ENCODE measurements at regions not wholly inside any gene's neighbourhood (a gene's known extent, or its start where the extent isn't known, plus 50 kb on each side); places are given as distances from the start of the nearest gene placed in this dataset.

DNA sequence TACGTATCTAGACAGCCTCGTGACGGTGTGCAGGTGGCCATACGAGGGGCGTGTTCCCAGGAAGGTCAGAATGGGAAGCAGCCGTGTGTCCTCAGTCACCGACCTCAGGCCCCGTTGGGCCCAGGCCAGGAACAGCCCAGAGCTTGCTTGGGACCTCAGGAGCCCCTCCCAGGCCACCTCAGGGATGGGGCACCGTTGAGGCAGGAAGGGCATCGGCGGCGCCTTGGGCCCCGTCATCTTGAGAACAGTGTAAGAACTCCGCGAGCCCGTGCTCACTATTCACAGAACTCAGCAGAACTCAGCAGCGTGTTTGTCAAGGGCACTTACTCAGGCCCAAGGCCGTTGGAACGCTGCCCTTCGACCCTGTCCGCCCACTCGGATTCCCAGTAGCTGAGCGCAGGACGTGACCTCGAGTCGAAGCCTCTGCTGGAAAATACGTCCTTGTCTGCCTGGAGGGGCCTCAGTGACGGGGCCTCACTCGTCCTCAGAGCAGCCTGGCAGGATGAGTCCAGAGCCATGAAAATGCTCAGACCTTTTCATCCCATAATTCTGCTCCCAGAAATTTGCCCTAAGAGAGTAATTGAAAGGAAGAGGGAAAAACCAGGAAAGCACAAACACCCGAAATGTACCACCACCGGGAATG, 1134.8 kb downstream of the BRD1 start (continued):
- peak; percentile 69 for TF ChIP-seq ASH2L (IDR thresholded peaks at IDR 0.05; ENCODE audit: insufficient read length, low read depth, low read length)
- peak; percentile 55; the same call in 1 of the 2 replicates for TF ChIP-seq POGZ (CRISPR knock-in tag; IDR thresholded peaks at IDR 0.05)
- 0 out of 2 replicates have a peak, but pooled peaks have one; percentile 42 for TF ChIP-seq ZKSCAN8 (CRISPR knock-in tag; IDR thresholded peaks at IDR 0.05; ENCODE audit: borderline replicate concordance)
- TF ChIP-seq ARNT2 (CRISPR knock-in tag; IDR thresholded peaks at IDR 0.05; ENCODE audit: low read depth) = no peak
- no peak for TF ChIP-seq CBX5 (CRISPR knock-in tag; IDR thresholded peaks at IDR 0.05; ENCODE audit: borderline replicate concordance)
- TF ChIP-seq YEATS4 (CRISPR knock-in tag; IDR thresholded peaks at IDR 0.05; ENCODE audit: borderline replicate concordance) = peak; percentile 60; the same call in 1 of the 2 replicates
- TF ChIP-seq, protein P1, sequence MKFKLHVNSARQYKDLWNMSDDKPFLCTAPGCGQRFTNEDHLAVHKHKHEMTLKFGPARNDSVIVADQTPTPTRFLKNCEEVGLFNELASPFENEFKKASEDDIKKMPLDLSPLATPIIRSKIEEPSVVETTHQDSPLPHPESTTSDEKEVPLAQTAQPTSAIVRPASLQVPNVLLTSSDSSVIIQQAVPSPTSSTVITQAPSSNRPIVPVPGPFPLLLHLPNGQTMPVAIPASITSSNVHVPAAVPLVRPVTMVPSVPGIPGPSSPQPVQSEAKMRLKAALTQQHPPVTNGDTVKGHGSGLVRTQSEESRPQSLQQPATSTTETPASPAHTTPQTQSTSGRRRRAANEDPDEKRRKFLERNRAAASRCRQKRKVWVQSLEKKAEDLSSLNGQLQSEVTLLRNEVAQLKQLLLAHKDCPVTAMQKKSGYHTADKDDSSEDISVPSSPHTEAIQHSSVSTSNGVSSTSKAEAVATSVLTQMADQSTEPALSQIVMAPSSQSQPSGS (CRISPR knock-in tag; IDR thresholded peaks at IDR 0.05) = peak; percentile 63; the same call in 1 of the 2 replicates
- TF ChIP-seq HES4 (CRISPR knock-in tag; IDR thresholded peaks at IDR 0.05; ENCODE audit: borderline replicate concordance) = 0 out of 2 replicates have a peak, but pooled peaks have one; percentile 60
- TF ChIP-seq FOXP4 (CRISPR knock-in tag; IDR thresholded peaks at IDR 0.05) = peak; percentile 49
- TF ChIP-seq ZNF318 (CRISPR knock-in tag; IDR thresholded peaks at IDR 0.05) = no peak
- TF ChIP-seq, protein P2, sequence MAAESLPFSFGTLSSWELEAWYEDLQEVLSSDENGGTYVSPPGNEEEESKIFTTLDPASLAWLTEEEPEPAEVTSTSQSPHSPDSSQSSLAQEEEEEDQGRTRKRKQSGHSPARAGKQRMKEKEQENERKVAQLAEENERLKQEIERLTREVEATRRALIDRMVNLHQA (CRISPR knock-in tag; IDR thresholded peaks at IDR 0.05) = no peak
- peak; percentile 93 for TF ChIP-seq PHF21A (CRISPR knock-in tag; IDR thresholded peaks at IDR 0.05)
- 0 out of 2 replicates have a peak, but pooled peaks have one; percentile 43 for TF ChIP-seq PAX8 (CRISPR knock-in tag; IDR thresholded peaks at IDR 0.05; ENCODE audit: borderline replicate concordance)
- no peak for TF ChIP-seq ZNF512 (CRISPR knock-in tag; IDR thresholded peaks at IDR 0.05)
- 0 out of 2 replicates have a peak, but pooled peaks have one; percentile 51 for TF ChIP-seq FOXK1 (CRISPR knock-in tag; IDR thresholded peaks at IDR 0.05; ENCODE audit: borderline replicate concordance, low read depth)

Measured in HepG2 (cell line).